Osteocyte (in vitro differentiated cells): ENCODE measurements at regions not wholly inside any gene's neighbourhood (a gene's known extent, or its start where the extent isn't known, plus 50 kb on each side); places are given as distances from the start of the nearest gene placed in this dataset.

Source experiments
- DNase-seq: peaks from one replicate; pipeline ENCODE4 v3.0.0; 2021; ENCODE audit warnings: mixed read lengths; ENCODE audit not compliant: unreplicated experiment; ENCODE audit errors: extremely low spot score
- H3K27ac Mint-ChIP-seq: one replicate; pipeline ENCODE4 v1.8.0; 2021; ENCODE audit warnings: mild to moderate bottlenecking, mixed read lengths; ENCODE audit not compliant: unreplicated experiment
- H3K27me3 Mint-ChIP-seq: one replicate; pipeline ENCODE4 v1.8.0; 2021; ENCODE audit warnings: mixed read lengths; ENCODE audit not compliant: unreplicated experiment
- H3K36me3 Mint-ChIP-seq: one replicate; pipeline ENCODE4 v1.8.0; 2021; ENCODE audit warnings: mixed read lengths; ENCODE audit not compliant: unreplicated experiment
- H3K4me1 Mint-ChIP-seq: one replicate; pipeline ENCODE4 v1.8.0; 2021; ENCODE audit warnings: mixed read lengths; ENCODE audit not compliant: unreplicated experiment
- H3K4me3 Mint-ChIP-seq: one replicate; pipeline ENCODE4 v1.8.0; 2021; ENCODE audit warnings: mild to moderate bottlenecking, moderate library complexity, mixed read lengths; ENCODE audit not compliant: unreplicated experiment
- H3K9me3 Mint-ChIP-seq: one replicate; pipeline ENCODE4 v1.8.0; 2021; ENCODE audit warnings: mixed read lengths; ENCODE audit not compliant: unreplicated experiment
- TF ChIP-seq, protein P1 (sequence below): fragments of 200-600 bp; sonication (generic); IDR thresholded peaks from 2 replicates; pipeline ENCODE4 v1.5.0; 2021; ENCODE audit warnings: antibody characterized with exemption, mild to moderate bottlenecking, moderate library complexity

DNA sequence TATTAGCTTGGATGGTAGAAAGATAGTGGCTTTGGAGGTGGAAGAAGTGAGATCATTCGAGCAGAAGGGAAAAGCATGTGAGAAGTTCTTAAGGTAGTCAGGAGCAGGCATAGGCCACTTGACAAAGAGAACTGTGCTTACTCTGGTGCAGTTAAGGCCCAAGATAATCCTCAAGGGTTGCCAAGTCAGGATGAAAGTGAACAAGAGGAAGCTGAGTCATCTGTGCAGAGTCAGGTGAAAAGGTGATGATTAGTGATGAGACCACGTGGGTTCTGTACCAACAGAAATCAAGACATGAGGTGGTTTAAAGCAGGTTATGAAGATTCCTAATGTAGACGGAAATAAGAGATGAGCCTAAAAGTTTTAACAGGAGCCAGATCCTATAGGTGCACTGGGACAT lies 369.8 kb downstream of the DTHD1 start:
- Mint-ChIP-seq H3K4me3 (no peak overlapping the region), H3K27me3 (no peaks in the 10 kb centered on the region), H3K9me3 (no peaks in the 10 kb centered on the region), H3K27ac (no peak overlapping the region), H3K4me1 (no peaks in the 10 kb centered on the region), H3K36me3 (no peaks in the 10 kb centered on the region)
- TF ChIP-seq, protein P1, sequence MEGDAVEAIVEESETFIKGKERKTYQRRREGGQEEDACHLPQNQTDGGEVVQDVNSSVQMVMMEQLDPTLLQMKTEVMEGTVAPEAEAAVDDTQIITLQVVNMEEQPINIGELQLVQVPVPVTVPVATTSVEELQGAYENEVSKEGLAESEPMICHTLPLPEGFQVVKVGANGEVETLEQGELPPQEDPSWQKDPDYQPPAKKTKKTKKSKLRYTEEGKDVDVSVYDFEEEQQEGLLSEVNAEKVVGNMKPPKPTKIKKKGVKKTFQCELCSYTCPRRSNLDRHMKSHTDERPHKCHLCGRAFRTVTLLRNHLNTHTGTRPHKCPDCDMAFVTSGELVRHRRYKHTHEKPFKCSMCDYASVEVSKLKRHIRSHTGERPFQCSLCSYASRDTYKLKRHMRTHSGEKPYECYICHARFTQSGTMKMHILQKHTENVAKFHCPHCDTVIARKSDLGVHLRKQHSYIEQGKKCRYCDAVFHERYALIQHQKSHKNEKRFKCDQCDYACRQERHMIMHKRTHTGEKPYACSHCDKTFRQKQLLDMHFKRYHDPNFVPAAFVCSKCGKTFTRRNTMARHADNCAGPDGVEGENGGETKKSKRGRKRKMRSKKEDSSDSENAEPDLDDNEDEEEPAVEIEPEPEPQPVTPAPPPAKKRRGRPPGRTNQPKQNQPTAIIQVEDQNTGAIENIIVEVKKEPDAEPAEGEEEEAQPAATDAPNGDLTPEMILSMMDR = no peak
- DNase-seq = no peak

DNA sequence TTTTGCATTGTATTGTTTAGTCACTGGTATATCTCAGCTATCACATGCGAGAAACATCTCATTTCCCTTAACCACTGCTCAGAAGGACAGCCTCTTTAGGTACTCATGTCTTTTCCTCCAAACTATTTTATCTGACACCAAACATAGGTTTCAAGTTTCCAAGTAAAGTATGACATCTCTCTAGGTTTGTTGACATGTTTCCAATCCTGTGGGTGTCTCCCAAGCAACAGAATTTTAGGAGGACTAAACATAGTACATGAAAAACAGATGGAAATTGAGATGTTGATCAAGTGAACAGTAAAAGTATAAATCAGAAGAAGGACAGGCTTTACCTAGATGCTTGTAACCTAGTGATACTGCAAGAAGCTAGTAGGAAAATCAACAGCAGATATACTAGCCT lies 371.4 kb downstream of the DTHD1 start:
- no peak for DNase-seq
- Mint-ChIP-seq H3K36me3 (no peaks in the 10 kb centered on the region), H3K4me1 (no peaks in the 10 kb centered on the region), H3K9me3 (no peaks in the 10 kb centered on the region), H3K27me3 (no peaks in the 10 kb centered on the region), H3K4me3 (no peak overlapping the region), H3K27ac (no peak overlapping the region)
- TF ChIP-seq, protein P1 = no peak

DNA sequence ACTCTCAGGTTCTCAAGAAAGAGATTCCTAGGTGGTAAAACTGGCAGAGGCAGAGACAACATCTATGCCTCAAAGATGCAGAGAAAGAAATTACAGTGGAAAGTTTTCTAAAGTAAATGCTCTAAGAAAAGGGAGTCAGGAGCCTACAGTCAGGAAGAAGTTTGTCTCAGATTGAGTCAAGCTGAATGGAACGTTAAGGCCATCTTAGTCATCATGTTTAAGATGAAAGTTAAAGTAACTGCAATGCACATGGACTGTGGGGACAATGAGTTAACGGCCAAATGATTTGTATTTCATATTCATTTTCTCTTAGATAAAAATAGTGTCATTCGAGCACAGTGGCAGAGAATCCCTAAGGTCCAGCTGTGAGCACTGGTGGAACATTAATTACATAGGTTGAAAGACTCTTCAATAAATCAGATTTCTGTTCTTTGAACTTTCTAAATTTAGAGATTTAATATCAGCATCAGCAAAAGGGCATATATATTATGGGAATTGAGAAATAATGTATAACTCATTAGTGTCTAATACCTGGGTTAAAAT lies 384.6 kb downstream of the DTHD1 start:
- no peaks in the 10 kb centered on the region for H3K4me1 Mint-ChIP-seq
- DNase-seq = no peak
- TF ChIP-seq, protein P1 = no peak
- H3K27me3 Mint-ChIP-seq = no peaks in the 10 kb centered on the region
- no peaks in the 10 kb centered on the region for H3K36me3 Mint-ChIP-seq
- no peaks in the 10 kb centered on the region for H3K9me3 Mint-ChIP-seq
- no peak overlapping the region for H3K4me3 Mint-ChIP-seq
- H3K27ac Mint-ChIP-seq = no peak overlapping the region

DNA sequence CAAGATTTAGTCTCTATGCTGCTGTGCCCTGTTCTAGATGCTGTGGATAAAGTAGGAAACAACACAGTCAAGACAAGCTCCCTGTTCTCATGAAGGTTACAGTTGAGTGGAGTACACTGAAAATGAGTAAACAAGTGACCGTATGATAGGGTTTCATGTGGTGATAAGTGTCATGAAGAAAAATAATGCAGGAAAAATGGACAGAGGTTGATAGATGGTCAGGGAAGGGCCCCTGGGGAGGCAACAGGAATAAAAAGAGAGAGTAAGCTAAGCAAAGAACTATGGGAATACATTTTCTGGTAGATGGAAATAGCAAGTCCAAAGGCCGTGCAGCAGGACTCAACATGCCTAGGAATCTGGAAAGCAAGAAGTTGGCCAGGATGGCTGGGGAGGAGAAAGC lies 394.0 kb downstream of the DTHD1 start:
- TF ChIP-seq, protein P1 = no peak
- no peak overlapping the region for H3K27ac Mint-ChIP-seq
- no peaks in the 10 kb centered on the region for H3K36me3 Mint-ChIP-seq
- H3K27me3 Mint-ChIP-seq = no peaks in the 10 kb centered on the region
- no peak for DNase-seq
- H3K4me1 Mint-ChIP-seq = no peaks in the 10 kb centered on the region
- H3K9me3 Mint-ChIP-seq = peaks cover 12% of the 10 kb centered on the region
- no peak overlapping the region for H3K4me3 Mint-ChIP-seq

DNA sequence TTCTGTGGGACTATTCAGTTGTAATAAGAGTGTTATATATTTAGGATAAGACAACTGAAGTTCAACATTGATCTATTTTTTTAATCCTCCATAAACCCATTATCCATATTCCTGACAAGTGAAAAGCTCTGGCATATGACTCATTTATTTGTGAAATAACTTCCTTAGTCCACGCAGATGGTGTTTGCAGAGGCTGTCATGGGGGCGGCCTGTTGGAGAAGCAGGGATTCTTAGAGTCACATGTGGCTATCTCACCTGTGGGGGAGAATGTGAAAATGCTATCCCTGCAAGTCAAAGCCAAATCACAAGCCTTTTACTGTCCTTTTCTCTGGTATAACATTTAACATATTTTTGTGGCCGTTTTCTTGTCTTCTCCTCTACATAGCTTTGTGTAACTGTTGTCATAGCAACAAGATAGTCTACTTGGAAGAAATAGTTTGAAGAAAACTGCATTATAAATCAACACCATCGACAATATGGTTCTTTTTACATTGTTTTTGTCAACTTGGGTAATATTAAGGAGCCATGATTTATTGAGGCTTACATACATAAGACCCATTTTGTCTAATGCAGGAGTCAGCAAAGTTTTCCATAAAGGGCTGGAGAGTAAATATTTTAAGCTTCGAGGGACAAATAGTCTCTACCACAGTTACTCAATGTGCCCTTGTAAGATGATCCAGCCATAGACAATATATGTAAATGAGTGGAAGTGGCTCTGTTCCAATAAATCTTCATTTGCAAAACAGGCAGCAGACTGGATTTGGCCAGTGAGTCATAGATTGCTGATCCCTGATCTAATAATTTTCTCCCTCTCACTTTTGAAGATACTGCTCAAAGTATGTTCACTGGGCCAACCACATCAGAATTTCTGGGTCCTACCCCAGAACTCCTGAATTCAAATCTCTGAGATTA lies 395.0 kb downstream of the DTHD1 start:
- peaks cover 12% of the 10 kb centered on the region for H3K9me3 Mint-ChIP-seq
- H3K4me1 Mint-ChIP-seq = no peaks in the 10 kb centered on the region
- H3K36me3 Mint-ChIP-seq = no peaks in the 10 kb centered on the region
- no peak for DNase-seq
- no peaks in the 10 kb centered on the region for H3K27me3 Mint-ChIP-seq
- H3K4me3 Mint-ChIP-seq = no peak overlapping the region
- no peak overlapping the region for H3K27ac Mint-ChIP-seq
- TF ChIP-seq, protein P1 = no peak
